Rectal smooth muscle tissue (tissue), 1 donor: ENCODE measurements at regions not wholly inside any gene's neighbourhood (a gene's known extent, or its start where the extent isn't known, plus 50 kb on each side); places are given as distances from the start of the nearest gene placed in this dataset.

ENCODE experiments used
- H3K27ac ChIP-seq: one replicate; pipeline ENCODE4 v1.7.0; 2013; ENCODE audit warnings: low read depth, low read length, inconsistent platforms
- H3K27me3 ChIP-seq: one replicate; pipeline ENCODE4 v1.7.0; 2013; ENCODE audit warnings: low read length; ENCODE audit not compliant: control insufficient read depth, insufficient read depth
- H3K36me3 ChIP-seq: one replicate; pipeline ENCODE4 v1.7.0; 2013; ENCODE audit warnings: low read length; ENCODE audit not compliant: control insufficient read depth, insufficient read depth
- H3K4me1 ChIP-seq: one replicate; pipeline ENCODE4 v1.7.0; 2013; ENCODE audit warnings: low read length; ENCODE audit not compliant: control insufficient read depth, insufficient read depth
- H3K4me3 ChIP-seq: one replicate; pipeline ENCODE4 v1.7.0; 2013; ENCODE audit warnings: low read length
- H3K9ac ChIP-seq: one replicate; pipeline ENCODE4 v1.7.0; 2013; ENCODE audit warnings: low read length

DNA sequence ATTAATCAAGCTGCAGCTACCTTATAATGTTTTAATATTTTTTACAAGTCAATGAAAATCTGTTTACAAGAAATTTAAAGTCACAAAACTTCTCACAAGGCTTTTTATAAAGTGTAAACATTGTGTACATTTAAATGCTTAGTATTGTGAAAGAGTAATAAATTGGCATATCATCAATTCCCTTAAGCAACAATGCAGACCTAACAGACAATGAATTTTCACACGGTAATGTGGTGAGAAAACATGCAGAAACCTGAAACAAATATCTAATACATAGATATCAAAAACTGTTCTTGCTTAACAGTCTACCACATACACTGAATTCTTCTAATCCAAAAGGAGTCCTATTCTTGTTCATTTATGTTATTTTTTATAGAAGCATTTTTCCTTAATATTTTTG lies 220.7 kb downstream of the CRPPA start:
- Histone ChIP-seq H3K9ac (no peak overlapping the region), H3K4me1 (no peaks in the 10 kb centered on the region), H3K4me3 (no peak overlapping the region), H3K27me3 (no peaks in the 10 kb centered on the region), H3K27ac (no peak overlapping the region), H3K36me3 (no peaks in the 10 kb centered on the region)

DNA sequence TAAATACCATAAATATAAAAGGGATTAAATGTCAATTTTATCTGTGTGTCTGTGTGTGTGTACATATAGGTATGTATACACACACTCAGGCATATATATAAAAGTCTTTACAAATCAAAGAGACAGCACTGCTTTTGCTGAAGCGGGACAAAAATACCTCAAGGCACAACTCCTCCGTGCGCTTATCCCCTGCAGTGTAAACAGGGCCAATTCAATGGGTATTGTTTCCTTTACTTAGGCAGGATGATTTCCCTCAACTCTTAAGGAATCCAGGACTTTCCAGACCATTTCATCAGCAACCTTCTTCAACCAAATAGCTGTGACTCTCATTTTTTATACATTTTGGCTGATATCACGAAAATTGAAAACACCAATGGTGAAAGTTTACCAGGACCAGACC lies 227.7 kb downstream of the CRPPA start:
- no peak overlapping the region for H3K4me3 ChIP-seq
- H3K36me3 ChIP-seq, result no peaks in the 10 kb centered on the region
- no peak overlapping the region for H3K27ac ChIP-seq
- H3K4me1 ChIP-seq, result no peaks in the 10 kb centered on the region
- H3K9ac ChIP-seq, result no peak overlapping the region
- no peaks in the 10 kb centered on the region for H3K27me3 ChIP-seq

DNA sequence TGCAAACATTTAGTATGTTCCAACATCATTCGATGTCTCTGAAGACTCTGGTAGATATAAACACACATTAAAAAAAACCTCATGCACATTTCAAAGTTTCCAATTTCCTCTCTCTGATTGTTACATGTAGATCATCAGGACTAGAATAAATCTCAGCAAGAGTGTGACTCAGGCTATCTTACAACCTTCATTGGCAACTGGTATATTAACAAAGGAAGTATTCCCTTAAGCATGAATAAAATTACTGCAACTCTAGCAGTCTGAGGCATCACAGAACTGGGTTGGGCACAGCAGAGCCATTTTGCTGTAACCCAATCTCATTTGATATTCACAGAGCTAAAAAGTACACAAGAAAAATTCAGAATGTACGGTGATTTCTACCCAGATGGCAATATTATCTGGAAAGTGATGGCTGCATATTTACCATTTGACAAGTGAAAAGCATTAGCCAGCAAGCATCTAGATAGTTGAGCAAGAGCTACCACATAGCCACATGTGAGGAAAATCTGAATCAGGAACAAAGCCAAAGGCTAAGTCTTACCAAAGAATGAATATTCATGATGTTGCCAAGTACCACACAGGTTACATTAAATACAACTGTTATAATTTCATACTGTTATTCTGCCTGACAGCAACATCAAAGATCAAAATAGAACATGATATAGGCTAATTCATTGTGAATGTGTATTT lies 232.2 kb downstream of the CRPPA start:
- H3K4me1 ChIP-seq, result no peaks in the 10 kb centered on the region
- H3K27ac ChIP-seq, result no peak overlapping the region
- H3K4me3 ChIP-seq, result no peak overlapping the region
- H3K9ac ChIP-seq, result no peak overlapping the region
- H3K36me3 ChIP-seq, result no peaks in the 10 kb centered on the region
- H3K27me3 ChIP-seq, result no peaks in the 10 kb centered on the region

DNA sequence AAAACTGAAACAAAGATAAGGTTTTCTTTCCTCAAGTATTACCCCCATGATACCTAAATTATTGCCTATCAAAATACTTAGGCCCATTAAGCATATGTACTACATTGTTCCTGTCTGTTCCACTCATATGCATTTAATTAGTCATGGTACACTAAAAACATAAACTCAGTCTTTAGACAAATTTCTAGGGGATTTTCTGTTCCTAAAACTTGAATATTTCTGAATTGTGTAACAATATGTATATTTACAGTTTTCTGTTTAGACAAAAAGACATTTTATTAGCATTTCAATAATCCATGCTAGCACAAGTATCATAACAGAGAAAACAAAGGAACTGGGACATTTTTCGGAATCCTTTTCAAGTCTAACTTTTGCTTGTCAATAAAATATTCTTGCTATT lies 234.2 kb downstream of the CRPPA start:
- H3K4me3 ChIP-seq, result no peak overlapping the region
- no peaks in the 10 kb centered on the region for H3K4me1 ChIP-seq
- no peak overlapping the region for H3K27ac ChIP-seq

DNA sequence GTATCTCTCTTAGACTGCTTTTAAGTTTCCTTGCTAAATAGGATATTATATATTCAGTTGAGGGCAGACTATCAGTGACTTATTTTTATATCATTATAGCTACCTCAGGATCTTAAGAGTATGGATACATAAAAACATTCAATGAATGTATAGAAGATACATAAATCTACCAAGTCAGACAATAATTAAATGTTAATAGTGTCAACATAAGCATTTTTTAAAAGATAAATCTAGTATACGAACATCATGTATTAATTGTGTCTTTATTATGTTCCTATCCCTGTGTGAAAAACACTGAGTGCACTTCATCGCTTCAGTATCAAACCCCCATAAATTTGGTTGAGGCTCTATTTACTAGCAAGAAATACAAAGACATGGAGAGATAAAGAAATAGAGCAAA lies 242.8 kb downstream of the CRPPA start:
- H3K4me1 ChIP-seq, result no peaks in the 10 kb centered on the region
- H3K36me3 ChIP-seq, result no peaks in the 10 kb centered on the region
- no peak overlapping the region for H3K27ac ChIP-seq
- no peaks in the 10 kb centered on the region for H3K27me3 ChIP-seq
- H3K9ac ChIP-seq, result no peak overlapping the region
- no peak overlapping the region for H3K4me3 ChIP-seq

More for the DNA sequence above, 234.2 kb downstream of the CRPPA start:
- Histone ChIP-seq H3K9ac (no peak overlapping the region), H3K27me3 (no peaks in the 10 kb centered on the region), H3K36me3 (no peaks in the 10 kb centered on the region)

DNA sequence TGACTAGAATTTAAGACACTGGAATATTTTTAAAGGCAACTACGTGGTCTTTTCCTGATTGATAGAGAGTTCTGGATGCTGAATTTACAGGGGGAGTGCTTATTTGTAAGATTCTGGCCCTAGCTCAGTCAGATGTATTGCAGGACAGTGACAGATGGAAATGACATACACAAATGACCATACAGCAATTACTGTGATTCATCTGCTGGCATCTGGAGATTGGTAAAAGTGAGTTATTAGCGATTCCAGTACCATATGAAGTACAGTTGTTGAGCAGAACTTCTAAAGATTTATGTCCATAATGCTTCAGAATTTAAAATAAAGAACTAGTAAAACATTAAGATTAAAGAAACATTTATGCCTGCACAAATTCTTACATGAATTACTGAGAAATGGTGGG lies 243.2 kb downstream of the CRPPA start:
- H3K9ac ChIP-seq, result no peak overlapping the region
- no peak overlapping the region for H3K27ac ChIP-seq
- H3K36me3 ChIP-seq, result no peaks in the 10 kb centered on the region
- no peaks in the 10 kb centered on the region for H3K4me1 ChIP-seq
- no peaks in the 10 kb centered on the region for H3K27me3 ChIP-seq
- H3K4me3 ChIP-seq, result no peak overlapping the region

GRCh38 chr7:16174253-16174652 lies 247.1 kb downstream of the CRPPA start:
- H3K27me3 ChIP-seq, result no peaks in the 10 kb centered on the region
- H3K4me1 ChIP-seq, result no peaks in the 10 kb centered on the region
- H3K9ac ChIP-seq, result no peak overlapping the region
- H3K27ac ChIP-seq, result no peak overlapping the region
- H3K36me3 ChIP-seq, result no peaks in the 10 kb centered on the region
- H3K4me3 ChIP-seq, result no peak overlapping the region

- Histone ChIP-seq H3K27me3 (no peaks in the 10 kb centered on the region), H3K9ac (no peak overlapping the region), H3K4me1 (no peaks in the 10 kb centered on the region), H3K36me3 (no peaks in the 10 kb centered on the region), H3K4me3 (no peak overlapping the region), H3K27ac (no peak overlapping the region)
Measured at GRCh38 chr7:16172366-16172765, 249.0 kb downstream of the CRPPA start.

DNA sequence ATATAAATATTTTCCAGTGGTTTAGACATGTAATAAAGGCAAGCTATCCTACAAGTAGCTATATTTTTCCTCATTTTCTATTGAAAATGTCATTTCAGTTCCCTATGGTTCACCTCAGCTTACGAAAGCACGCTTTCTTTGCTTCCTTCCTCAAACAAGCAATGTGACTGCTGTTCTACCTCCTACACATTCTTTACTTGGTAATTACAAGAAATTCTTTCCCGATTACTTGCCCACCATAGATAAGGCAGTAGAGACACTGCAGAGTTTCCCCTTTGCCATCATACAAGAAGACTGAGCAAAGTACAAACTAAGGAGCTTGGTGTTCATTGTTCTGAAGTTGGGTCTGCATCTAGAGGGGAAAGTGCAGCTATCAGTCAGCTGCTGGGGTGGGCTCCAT lies 249.4 kb downstream of the CRPPA start:
- no peaks in the 10 kb centered on the region for H3K36me3 ChIP-seq
- no peak overlapping the region for H3K4me3 ChIP-seq
- no peak overlapping the region for H3K9ac ChIP-seq
- H3K4me1 ChIP-seq, result no peaks in the 10 kb centered on the region
- H3K27ac ChIP-seq, result no peak overlapping the region
- H3K27me3 ChIP-seq, result no peaks in the 10 kb centered on the region

DNA sequence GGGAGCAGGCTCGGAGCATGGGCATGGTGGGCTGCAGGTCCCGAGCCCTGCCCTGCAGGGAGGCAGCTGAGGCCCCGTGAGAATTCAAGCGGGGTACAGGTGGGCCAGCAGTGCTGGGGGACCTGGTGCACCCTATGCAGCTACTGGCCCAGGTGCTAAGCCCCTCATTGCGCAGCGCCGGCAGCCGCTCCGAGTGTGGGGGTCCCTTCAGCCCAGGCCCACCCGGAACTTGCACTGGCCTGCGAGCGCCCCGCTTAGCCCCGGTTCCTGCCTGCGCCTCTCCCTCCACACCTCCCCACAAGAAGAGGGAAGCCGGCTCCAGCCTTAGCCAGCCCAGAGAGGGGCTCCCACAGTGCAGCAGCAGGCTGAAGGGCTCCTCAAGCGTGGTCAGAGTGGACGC lies 250.7 kb downstream of the CRPPA start:
- Histone ChIP-seq H3K4me1 (no peaks in the 10 kb centered on the region), H3K4me3 (no peak overlapping the region), H3K27ac (no peak overlapping the region), H3K36me3 (no peaks in the 10 kb centered on the region), H3K27me3 (no peaks in the 10 kb centered on the region), H3K9ac (no peak overlapping the region)

DNA sequence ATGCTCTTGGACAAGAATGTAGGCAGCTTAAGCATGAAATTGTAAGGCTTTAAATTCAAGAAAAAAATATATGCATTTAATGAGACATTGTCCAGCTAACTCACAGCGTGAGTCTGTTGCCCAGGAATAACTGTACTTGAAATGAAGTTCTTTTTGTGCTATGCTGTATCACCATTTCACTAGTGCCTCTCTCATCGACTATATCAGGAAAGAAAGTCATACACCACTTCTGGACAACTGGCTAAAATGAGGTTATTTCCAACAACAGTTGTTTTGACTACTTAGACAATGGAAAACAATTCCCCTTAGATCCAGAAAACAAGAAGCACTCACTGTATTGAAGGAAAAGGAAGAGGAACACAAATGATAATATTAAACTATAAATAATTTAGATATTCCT lies 251.8 kb downstream of the CRPPA start:
- Histone ChIP-seq H3K9ac (no peak overlapping the region), H3K27ac (no peak overlapping the region), H3K4me3 (no peak overlapping the region), H3K27me3 (no peaks in the 10 kb centered on the region), H3K4me1 (no peaks in the 10 kb centered on the region), H3K36me3 (no peaks in the 10 kb centered on the region)

DNA sequence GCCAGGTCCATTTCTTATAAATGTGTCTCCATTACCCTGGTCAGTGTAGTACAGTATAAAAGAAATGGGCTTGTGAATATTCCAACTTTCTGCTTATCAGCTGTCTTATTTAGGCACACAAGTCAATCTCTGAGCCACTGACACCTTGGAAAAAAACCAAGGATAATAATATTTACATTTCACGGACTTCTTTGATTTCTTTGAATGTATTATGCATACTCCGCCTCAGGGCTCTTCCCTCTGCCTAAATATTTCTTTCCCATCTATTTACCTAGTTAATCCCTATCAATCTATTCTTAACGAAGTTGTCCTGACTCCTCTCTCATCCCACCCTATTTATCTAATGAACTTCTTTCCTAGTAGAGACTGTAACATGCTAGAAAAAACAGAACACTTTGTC lies 253.8 kb downstream of the CRPPA start:
- no peaks in the 10 kb centered on the region for H3K36me3 ChIP-seq
- H3K4me1 ChIP-seq, result no peaks in the 10 kb centered on the region
- H3K27me3 ChIP-seq, result no peaks in the 10 kb centered on the region
- no peak overlapping the region for H3K27ac ChIP-seq
- H3K9ac ChIP-seq, result no peak overlapping the region
- H3K4me3 ChIP-seq, result no peak overlapping the region

GRCh38 chr7:16144361-16144760 lies 277.0 kb downstream of the CRPPA start:
- no peak overlapping the region for H3K4me3 ChIP-seq
- no peaks in the 10 kb centered on the region for H3K27me3 ChIP-seq
- no peaks in the 10 kb centered on the region for H3K36me3 ChIP-seq
- no peaks in the 10 kb centered on the region for H3K4me1 ChIP-seq
- no peak overlapping the region for H3K9ac ChIP-seq
- no peak overlapping the region for H3K27ac ChIP-seq
